ENCODE measurements at regions not wholly inside any gene's neighbourhood (a gene's known extent, or its start where the extent isn't known, plus 50 kb on each side); places are given as distances from the start of the nearest gene placed in this dataset.
"Not testable (repeated sequence)": the region's sequence is repeated elsewhere in the genome, so short reads cannot be mapped to it uniquely, and the experiment has no call there.

GRCh38 chr1:83485314-83486019 is 513.5 kb downstream of the TTLL7 start:
- peak; percentile 56 for FAIRE-seq
- CTCF ChIA-PET; H2AFZ ChIP-seq (ENCODE audit: control insufficient read depth, low read depth, low read length); H3K36me3 ChIP-seq (ENCODE audit: control insufficient read depth in 2 of 2, insufficient read depth in 2 of 2, low read length in 1 of 2); H3K9ac ChIP-seq (ENCODE audit: control insufficient read depth, insufficient read depth, low read length); H3K4me1 ChIP-seq (ENCODE audit: control insufficient read depth, insufficient read depth, low read length); RAD21 ChIA-PET (ENCODE audit: unreplicated experiment); SMC1A ChIA-PET (ENCODE audit: uncharacterized antibody, unreplicated experiment); H3K27ac ChIP-seq (ENCODE audit: control insufficient read depth, insufficient read depth); H3K79me2 ChIP-seq (ENCODE audit: control insufficient read depth, insufficient read depth, low read length); H3K27me3 ChIP-seq (replicated peaks in 1 of 2; ENCODE audit: control insufficient read depth in 2 of 2, insufficient read depth in 2 of 2, low read length in 1 of 2); BruUV-seq (replicated peaks); POLR2A ChIA-PET; H3K4me3 ChIP-seq; intact Hi-C loops (cut with micrococcal nuclease; ENCODE audit: unreplicated experiment); DNase-seq (ENCODE audit: low read depth, low spot score); H3K9me3 ChIP-seq (replicated peaks; ENCODE audit: control insufficient read depth, insufficient read depth, low read length); in situ Hi-C loops (cut with MboI); H4K20me1 ChIP-seq (ENCODE audit: control insufficient read depth, insufficient read depth): not testable (repeated sequence)
- 20% methylated on average over 2 of the region's 2 CpGs for WGBS (ENCODE audit: insufficient coverage, insufficient replicate concordance, low lambda C conversion rate, missing lambda C conversion rate)
- peak; percentile 43 for ATAC-seq
- peak; percentile 65; the same call in 1 of the 2 replicates for TF ChIP-seq SPI1 (IDR thresholded peaks at IDR 0.05; ENCODE audit: borderline replicate concordance, insufficient read depth, low read depth, low read length)
- peak; percentile 30; the same call in 1 of the 2 replicates for TF ChIP-seq MTA2 (IDR thresholded peaks at IDR 0.05; ENCODE audit: low read depth)
- TF ChIP-seq, protein P1, sequence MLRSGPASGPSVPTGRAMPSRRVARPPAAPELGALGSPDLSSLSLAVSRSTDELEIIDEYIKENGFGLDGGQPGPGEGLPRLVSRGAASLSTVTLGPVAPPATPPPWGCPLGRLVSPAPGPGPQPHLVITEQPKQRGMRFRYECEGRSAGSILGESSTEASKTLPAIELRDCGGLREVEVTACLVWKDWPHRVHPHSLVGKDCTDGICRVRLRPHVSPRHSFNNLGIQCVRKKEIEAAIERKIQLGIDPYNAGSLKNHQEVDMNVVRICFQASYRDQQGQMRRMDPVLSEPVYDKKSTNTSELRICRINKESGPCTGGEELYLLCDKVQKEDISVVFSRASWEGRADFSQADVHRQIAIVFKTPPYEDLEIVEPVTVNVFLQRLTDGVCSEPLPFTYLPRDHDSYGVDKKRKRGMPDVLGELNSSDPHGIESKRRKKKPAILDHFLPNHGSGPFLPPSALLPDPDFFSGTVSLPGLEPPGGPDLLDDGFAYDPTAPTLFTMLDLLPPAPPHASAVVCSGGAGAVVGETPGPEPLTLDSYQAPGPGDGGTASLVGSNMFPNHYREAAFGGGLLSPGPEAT (IDR thresholded peaks at IDR 0.05; ENCODE audit: low read depth): peak; percentile 86
- H3K4me2 ChIP-seq (ENCODE audit: control insufficient read depth, insufficient read depth): peak overlapping the region; percentile 25; the same call in 1 of the 2 replicates

GRCh38 chr1:83481284-83481683 is 517.6 kb downstream of the TTLL7 start:
- DNase-seq (ENCODE audit: low read depth, low spot score); H3K27me3 ChIP-seq (replicated peaks in 1 of 2; ENCODE audit: control insufficient read depth in 2 of 2, insufficient read depth in 2 of 2, low read length in 1 of 2); intact Hi-C loops (cut with micrococcal nuclease; ENCODE audit: unreplicated experiment); H3K27ac ChIP-seq (ENCODE audit: control insufficient read depth, insufficient read depth); CTCF ChIA-PET; POLR2A ChIA-PET; H4K20me1 ChIP-seq (ENCODE audit: control insufficient read depth, insufficient read depth); H3K4me2 ChIP-seq (ENCODE audit: control insufficient read depth, insufficient read depth); H3K36me3 ChIP-seq (ENCODE audit: control insufficient read depth in 2 of 2, insufficient read depth in 2 of 2, low read length in 1 of 2); H3K4me3 ChIP-seq; SMC1A ChIA-PET (ENCODE audit: uncharacterized antibody, unreplicated experiment); FAIRE-seq; RAD21 ChIA-PET (ENCODE audit: unreplicated experiment); H3K9me3 ChIP-seq (replicated peaks; ENCODE audit: control insufficient read depth, insufficient read depth, low read length); H2AFZ ChIP-seq (ENCODE audit: control insufficient read depth, low read depth, low read length); H3K4me1 ChIP-seq (ENCODE audit: control insufficient read depth, insufficient read depth, low read length); in situ Hi-C loops (cut with MboI); H3K79me2 ChIP-seq (ENCODE audit: control insufficient read depth, insufficient read depth, low read length); ATAC-seq; BruUV-seq (replicated peaks); H3K9ac ChIP-seq (ENCODE audit: control insufficient read depth, insufficient read depth, low read length): not testable (repeated sequence)
- WGBS (ENCODE audit: insufficient coverage, insufficient replicate concordance, low lambda C conversion rate, missing lambda C conversion rate): 91% methylated on average over 3 of the region's 4 CpGs
